GM06990 (cell line): ENCODE measurements at regions not wholly inside any gene's neighbourhood (a gene's known extent, or its start where the extent isn't known, plus 50 kb on each side); places are given as distances from the start of the nearest gene placed in this dataset.

Experiments
- DNase-seq: peaks from one replicate; pipeline ENCODE4 v3.0.0-alpha.2; 2011; ENCODE audit not compliant: insufficient read length; ENCODE audit errors: extremely low read depth
- H3K27me3 ChIP-seq: replicated peaks from 2 replicates; pipeline ENCODE4 v1.6.0; 2011; ENCODE audit warnings: low read length; ENCODE audit not compliant: control insufficient read depth, insufficient read depth
- H3K36me3 ChIP-seq: 2 replicates; pipeline ENCODE4 v1.5.1; 2011; ENCODE audit warnings: low read length; ENCODE audit not compliant: control insufficient read depth, insufficient read depth
- H3K4me3 ChIP-seq: replicated peaks from 2 replicates; pipeline ENCODE4 v1.5.1; 2011; ENCODE audit warnings: low read depth, mild to moderate bottlenecking, control low read depth, low read length
- TF ChIP-seq, protein P1 (sequence below): IDR thresholded peaks from 2 replicates; pipeline ENCODE4 v1.5.1; 2011; ENCODE audit warnings: low read length, control low read depth, mild to moderate bottlenecking, inconsistent platforms; ENCODE audit not compliant: insufficient read depth, poor library complexity, severe bottlenecking

DNA sequence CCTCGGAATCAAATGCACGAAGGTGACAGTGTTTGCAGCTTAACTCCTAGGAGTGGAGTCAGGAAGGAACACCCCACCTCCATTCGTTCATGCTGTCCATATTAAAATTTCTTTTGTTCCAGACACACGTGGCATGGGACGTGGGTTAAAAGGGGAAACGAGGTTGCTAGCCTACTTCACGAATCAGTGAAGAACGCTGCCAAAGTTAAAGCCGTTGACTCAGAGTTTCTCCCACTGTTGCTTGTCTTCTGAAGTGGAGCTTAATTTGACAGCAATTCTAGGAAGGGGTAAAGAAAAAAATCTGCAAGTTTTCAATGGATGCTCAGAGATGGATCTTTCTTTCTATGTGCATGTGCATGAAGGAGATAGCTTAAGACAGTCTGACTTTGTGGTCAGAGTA lies 499.1 kb downstream of the CD83 start:
- TF ChIP-seq, protein P1, sequence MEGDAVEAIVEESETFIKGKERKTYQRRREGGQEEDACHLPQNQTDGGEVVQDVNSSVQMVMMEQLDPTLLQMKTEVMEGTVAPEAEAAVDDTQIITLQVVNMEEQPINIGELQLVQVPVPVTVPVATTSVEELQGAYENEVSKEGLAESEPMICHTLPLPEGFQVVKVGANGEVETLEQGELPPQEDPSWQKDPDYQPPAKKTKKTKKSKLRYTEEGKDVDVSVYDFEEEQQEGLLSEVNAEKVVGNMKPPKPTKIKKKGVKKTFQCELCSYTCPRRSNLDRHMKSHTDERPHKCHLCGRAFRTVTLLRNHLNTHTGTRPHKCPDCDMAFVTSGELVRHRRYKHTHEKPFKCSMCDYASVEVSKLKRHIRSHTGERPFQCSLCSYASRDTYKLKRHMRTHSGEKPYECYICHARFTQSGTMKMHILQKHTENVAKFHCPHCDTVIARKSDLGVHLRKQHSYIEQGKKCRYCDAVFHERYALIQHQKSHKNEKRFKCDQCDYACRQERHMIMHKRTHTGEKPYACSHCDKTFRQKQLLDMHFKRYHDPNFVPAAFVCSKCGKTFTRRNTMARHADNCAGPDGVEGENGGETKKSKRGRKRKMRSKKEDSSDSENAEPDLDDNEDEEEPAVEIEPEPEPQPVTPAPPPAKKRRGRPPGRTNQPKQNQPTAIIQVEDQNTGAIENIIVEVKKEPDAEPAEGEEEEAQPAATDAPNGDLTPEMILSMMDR: no peak
- Histone ChIP-seq H3K27me3 (no peaks in the 10 kb centered on the region; the same call in none of the 2 replicates), H3K36me3 (no peaks in the 10 kb centered on the region), H3K4me3 (no peak overlapping the region)
- no peak for DNase-seq

DNA sequence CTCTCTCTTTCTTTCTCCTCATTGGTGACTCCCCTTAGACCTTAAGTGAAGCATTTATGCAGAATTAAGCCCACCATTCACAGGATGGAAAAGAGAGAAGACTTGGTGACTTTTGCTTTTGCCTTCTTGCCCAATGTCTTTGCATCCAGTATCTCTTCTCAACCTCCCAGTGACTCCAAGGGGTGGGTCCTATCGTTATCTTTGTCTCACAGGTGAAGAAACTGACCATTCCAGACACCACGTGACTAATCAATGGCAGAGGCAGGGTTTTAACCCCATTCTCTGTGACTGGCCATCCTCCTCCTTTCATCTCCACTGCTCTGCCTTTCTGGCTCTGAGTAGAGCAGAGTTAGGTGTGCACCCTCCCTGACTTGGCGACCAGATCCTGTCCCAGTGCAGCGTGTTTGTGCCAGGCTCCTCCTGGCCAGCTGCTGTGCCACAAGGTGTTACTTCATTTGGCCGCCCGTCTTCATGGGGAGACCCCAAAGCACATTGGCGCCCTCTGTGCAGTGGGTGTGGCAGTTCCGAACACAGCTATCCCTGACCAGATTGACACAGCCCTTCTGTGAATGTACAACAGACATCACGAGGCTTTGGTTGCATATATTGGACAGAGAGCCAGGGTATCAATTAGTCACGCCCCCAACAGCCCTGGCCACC lies 501.3 kb downstream of the CD83 start:
- DNase-seq: no peak
- H3K4me3 ChIP-seq: no peak overlapping the region
- no peaks in the 10 kb centered on the region; the same call in 1 of the 2 replicates for H3K27me3 ChIP-seq
- no peaks in the 10 kb centered on the region for H3K36me3 ChIP-seq
- TF ChIP-seq, protein P1: no peak

DNA sequence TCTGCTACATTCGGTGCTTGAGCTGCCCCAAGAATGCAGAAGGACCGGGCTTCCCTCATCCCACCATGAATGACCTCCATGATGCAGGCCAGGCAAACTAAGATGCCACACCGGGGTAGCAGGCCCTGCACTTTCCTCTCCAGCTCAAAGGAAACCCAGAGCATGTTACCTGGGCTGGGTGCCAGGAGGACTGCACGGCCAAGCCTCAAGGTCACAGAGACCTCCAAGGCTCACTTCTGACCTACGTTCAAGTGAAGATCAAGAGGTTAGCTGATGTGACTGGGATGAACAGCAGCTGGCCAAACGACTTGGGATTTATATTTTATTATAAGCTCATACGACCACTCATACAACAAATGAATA lies 501.8 kb downstream of the CD83 start:
- Histone ChIP-seq H3K4me3 (no peak overlapping the region), H3K27me3 (no peaks in the 10 kb centered on the region; the same call in 1 of the 2 replicates), H3K36me3 (no peaks in the 10 kb centered on the region)
- TF ChIP-seq, protein P1: no peak
- no peak for DNase-seq

DNA sequence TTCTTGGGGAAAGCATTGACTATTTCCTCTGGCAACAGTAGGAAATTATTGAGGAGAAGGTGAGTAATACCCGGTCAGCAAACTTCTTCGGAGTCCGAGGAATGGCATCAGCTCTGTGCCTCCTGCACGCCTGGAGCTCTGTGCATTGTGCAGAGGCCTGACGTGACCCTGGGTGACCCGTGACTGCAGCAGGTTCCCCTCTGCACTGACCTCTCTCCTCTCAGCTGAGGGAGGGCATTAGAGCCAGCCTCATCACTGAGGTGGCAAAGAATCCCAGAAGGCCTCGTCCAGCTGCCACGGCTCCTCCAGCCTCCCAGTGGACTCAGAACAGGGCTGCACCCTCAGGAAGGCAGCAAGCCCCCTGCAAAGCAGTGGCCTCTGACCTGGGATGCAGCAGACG lies 502.9 kb downstream of the CD83 start:
- Histone ChIP-seq H3K36me3 (no peaks in the 10 kb centered on the region), H3K27me3 (no peaks in the 10 kb centered on the region; the same call in 1 of the 2 replicates), H3K4me3 (no peak overlapping the region)
- TF ChIP-seq, protein P1: no peak
- DNase-seq: no peak

DNA sequence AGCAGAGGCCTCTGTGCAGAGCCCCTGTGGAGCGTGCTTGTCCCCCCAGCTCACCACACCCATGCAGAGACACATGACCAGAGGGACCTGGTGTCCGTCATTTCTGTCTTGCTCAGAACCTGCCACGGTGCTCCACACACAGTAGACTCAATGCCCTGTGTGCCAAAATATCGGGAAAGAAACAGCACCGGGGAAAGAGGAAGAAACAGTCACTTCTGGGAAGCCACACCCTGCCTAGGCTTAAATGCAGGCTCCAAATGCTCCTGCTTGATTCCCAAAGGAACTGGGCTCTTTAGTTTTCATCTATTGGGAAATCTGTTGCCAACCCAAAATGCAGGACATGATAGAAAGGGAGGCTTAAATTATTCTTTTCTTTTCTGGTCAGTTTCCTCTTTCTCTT lies 503.9 kb downstream of the CD83 start:
- TF ChIP-seq, protein P1: no peak
- no peak overlapping the region for H3K4me3 ChIP-seq
- DNase-seq: no peak

DNA sequence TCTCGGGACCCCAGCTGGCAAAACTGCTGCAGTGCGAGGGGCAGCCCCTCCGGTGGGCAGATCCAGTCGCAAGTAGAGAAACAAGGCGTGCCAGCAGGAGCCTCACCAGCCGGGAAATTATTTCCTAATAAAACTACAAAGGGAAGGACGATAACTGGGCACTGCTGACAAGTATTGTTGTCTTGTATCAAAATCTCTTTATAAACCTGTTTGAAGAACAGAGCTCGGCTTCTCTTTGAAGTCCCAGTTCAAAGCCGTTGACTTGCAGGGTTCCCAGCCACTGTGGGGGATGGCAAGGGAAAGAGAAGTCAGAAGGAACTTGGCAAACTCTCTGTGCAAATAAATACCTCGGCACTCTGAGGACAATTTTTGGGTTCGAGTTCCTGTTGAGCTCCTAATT lies 504.5 kb downstream of the CD83 start:
- TF ChIP-seq, protein P1: no peak
- Histone ChIP-seq H3K4me3 (no peak overlapping the region), H3K27me3 (no peaks in the 10 kb centered on the region; the same call in 1 of the 2 replicates), H3K36me3 (no peaks in the 10 kb centered on the region)
- no peak for DNase-seq

More for the DNA sequence above, 503.9 kb downstream of the CD83 start:
- Histone ChIP-seq H3K36me3 (no peaks in the 10 kb centered on the region), H3K27me3 (no peaks in the 10 kb centered on the region; the same call in 1 of the 2 replicates)
